ENCODE measurements at regions not wholly inside any gene's neighbourhood (a gene's known extent, or its start where the extent isn't known, plus 50 kb on each side); places are given as distances from the start of the nearest gene placed in this dataset.

DNA sequence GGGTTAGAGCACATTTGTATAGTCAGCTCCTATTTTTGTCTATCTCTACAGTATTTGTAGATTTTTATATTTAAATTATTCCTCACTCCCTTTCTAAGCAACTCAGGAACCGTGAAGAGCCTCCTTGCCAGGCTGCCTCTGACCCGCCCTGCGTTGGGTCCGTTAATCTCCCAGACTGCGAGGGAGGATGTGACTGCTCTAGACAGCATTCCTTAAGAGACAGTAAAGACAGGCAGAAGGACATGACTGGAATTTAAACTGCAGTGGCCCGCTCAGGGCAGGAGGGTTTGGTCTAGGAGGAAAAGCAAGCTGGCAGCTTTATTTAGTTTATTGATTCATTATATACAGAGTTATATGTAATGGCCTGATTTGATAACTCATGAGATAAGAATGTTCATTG lies 413.7 kb downstream of the TMEM135 start (continued):
- TF ChIP-seq ATF2 (CRISPR knock-in tag; IDR thresholded peaks at IDR 0.05; ENCODE audit: borderline replicate concordance, low read depth), result no peak
- no peak for TF ChIP-seq CBFB (CRISPR knock-in tag; IDR thresholded peaks at IDR 0.05; ENCODE audit: low read depth)
- TF ChIP-seq, protein P1, sequence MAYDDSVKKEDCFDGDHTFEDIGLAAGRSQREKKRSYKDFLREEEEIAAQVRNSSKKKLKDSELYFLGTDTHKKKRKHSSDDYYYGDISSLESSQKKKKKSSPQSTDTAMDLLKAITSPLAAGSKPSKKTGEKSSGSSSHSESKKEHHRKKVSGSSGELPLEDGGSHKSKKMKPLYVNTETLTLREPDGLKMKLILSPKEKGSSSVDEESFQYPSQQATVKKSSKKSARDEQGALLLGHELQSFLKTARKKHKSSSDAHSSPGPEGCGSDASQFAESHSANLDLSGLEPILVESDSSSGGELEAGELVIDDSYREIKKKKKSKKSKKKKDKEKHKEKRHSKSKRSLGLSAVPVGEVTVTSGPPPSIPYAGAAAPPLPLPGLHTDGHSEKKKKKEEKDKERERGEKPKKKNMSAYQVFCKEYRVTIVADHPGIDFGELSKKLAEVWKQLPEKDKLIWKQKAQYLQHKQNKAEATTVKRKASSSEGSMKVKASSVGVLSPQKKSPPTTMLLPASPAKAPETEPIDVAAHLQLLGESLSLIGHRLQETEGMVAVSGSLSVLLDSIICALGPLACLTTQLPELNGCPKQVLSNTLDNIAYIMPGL (CRISPR knock-in tag; IDR thresholded peaks at IDR 0.05), result no peak
- TF ChIP-seq AFF4 (CRISPR knock-in tag; IDR thresholded peaks at IDR 0.05; ENCODE audit: borderline replicate concordance), result no peak
- TF ChIP-seq, protein P2, sequence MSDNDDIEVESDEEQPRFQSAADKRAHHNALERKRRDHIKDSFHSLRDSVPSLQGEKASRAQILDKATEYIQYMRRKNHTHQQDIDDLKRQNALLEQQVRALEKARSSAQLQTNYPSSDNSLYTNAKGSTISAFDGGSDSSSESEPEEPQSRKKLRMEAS (CRISPR knock-in tag; IDR thresholded peaks at IDR 0.05), result no peak

DNA sequence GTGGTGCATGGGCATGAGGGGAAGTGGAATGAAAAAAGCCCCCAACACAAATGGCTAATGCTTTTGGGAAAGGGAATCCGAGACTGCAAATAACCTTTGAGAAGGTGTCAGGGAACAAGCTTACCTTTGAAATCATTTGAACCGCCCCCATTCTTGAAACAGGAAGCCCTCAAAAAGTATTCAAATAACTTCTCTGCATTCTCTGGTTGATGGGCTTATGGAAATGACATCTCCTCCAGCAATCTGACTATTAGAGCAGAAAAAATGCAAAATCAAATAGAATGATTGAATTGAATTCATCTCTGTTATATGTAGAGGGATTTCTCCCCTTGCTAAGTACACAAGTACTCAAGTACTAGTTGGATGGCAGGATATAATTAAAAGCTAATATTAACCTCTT lies 409.9 kb downstream of the TMEM135 start:
- Mint-ChIP-seq H3K27ac (no peak overlapping the region), H3K4me1 (no peaks in the 10 kb centered on the region), H3K9me3 (no peaks in the 10 kb centered on the region), H3K4me3 (no peak overlapping the region), H3K27me3 (ENCODE audit: low read depth) (no peaks in the 10 kb centered on the region), H3K36me3 (no peaks in the 10 kb centered on the region)
- no peak for DNase-seq (ENCODE audit: low spot score)
- ChIA-PET CTCF (no interaction called here), POLR2A (no interaction called here)
- no peak for ATAC-seq
- no peak for TF ChIP-seq STAT6 (CRISPR knock-in tag; conservative IDR thresholded peaks at IDR 0.05; ENCODE audit: low read depth)
- TF ChIP-seq, protein P3, sequence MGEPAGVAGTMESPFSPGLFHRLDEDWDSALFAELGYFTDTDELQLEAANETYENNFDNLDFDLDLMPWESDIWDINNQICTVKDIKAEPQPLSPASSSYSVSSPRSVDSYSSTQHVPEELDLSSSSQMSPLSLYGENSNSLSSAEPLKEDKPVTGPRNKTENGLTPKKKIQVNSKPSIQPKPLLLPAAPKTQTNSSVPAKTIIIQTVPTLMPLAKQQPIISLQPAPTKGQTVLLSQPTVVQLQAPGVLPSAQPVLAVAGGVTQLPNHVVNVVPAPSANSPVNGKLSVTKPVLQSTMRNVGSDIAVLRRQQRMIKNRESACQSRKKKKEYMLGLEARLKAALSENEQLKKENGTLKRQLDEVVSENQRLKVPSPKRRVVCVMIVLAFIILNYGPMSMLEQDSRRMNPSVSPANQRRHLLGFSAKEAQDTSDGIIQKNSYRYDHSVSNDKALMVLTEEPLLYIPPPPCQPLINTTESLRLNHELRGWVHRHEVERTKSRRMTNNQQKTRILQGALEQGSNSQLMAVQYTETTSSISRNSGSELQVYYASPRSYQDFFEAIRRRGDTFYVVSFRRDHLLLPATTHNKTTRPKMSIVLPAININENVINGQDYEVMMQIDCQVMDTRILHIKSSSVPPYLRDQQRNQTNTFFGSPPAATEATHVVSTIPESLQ (CRISPR knock-in tag; IDR thresholded peaks at IDR 0.05), result no peak
- TF ChIP-seq FOXJ3 (CRISPR knock-in tag; IDR thresholded peaks at IDR 0.05; ENCODE audit: borderline replicate concordance), result no peak
- TF ChIP-seq ZNF396 (CRISPR knock-in tag; IDR thresholded peaks at IDR 0.05; ENCODE audit: borderline replicate concordance), result no peak
- no peak for TF ChIP-seq ZNF121 (CRISPR knock-in tag; IDR thresholded peaks at IDR 0.05)
- TF ChIP-seq PREB (CRISPR knock-in tag; IDR thresholded peaks at IDR 0.05; ENCODE audit: borderline replicate concordance), result no peak
- TF ChIP-seq ETV6 (CRISPR knock-in tag; IDR thresholded peaks at IDR 0.05), result no peak
- TF ChIP-seq ZNF532 (CRISPR knock-in tag; IDR thresholded peaks at IDR 0.05; ENCODE audit: borderline replicate concordance), result no peak
- TF ChIP-seq, protein P4, sequence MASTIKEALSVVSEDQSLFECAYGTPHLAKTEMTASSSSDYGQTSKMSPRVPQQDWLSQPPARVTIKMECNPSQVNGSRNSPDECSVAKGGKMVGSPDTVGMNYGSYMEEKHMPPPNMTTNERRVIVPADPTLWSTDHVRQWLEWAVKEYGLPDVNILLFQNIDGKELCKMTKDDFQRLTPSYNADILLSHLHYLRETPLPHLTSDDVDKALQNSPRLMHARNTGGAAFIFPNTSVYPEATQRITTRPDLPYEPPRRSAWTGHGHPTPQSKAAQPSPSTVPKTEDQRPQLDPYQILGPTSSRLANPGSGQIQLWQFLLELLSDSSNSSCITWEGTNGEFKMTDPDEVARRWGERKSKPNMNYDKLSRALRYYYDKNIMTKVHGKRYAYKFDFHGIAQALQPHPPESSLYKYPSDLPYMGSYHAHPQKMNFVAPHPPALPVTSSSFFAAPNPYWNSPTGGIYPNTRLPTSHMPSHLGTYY (CRISPR knock-in tag; IDR thresholded peaks at IDR 0.05), result no peak
- no peak for TF ChIP-seq SOX15 (CRISPR knock-in tag; IDR thresholded peaks at IDR 0.05)
- TF ChIP-seq ZBTB21 (CRISPR knock-in tag; IDR thresholded peaks at IDR 0.05; ENCODE audit: borderline replicate concordance), result no peak
- TF ChIP-seq SP1 (CRISPR knock-in tag; conservative IDR thresholded peaks at IDR 0.05), result no peak
